Nephron progenitor cell (in vitro differentiated cells): ENCODE measurements at regions not wholly inside any gene's neighbourhood (a gene's known extent, or its start where the extent isn't known, plus 50 kb on each side); places are given as distances from the start of the nearest gene placed in this dataset.

Experiments used
- DNase-seq: peaks from one replicate; pipeline ENCODE4 v3.0.0; 2021
- H3K27ac Mint-ChIP-seq: 2 replicates; pipeline ENCODE4 v1.8.0; 2021; ENCODE audit warnings: mild to moderate bottlenecking, moderate library complexity, mixed read lengths
- H3K27me3 Mint-ChIP-seq: 2 replicates; pipeline ENCODE4 v1.8.0; 2021; ENCODE audit warnings: mild to moderate bottlenecking, low read depth, mixed read lengths; ENCODE audit not compliant: poor library complexity
- H3K36me3 Mint-ChIP-seq: 2 replicates; pipeline ENCODE4 v1.8.0; 2021; ENCODE audit warnings: low read depth, mixed read lengths
- H3K4me1 Mint-ChIP-seq: 2 replicates; pipeline ENCODE4 v1.8.0; 2021; ENCODE audit warnings: mixed read lengths
- H3K4me3 Mint-ChIP-seq: 2 replicates; pipeline ENCODE4 v1.8.0; 2021; ENCODE audit warnings: mild to moderate bottlenecking, moderate library complexity, mixed read lengths
- H3K9me3 Mint-ChIP-seq: 2 replicates; pipeline ENCODE4 v1.8.0; 2021; ENCODE audit warnings: mild to moderate bottlenecking, moderate library complexity, mixed read lengths
- CTCF ChIP-seq: fragments of 200-600 bp; sonication (generic); IDR thresholded peaks from 2 replicates; pipeline ENCODE4 v1.5.0; 2021; ENCODE audit warnings: antibody characterized with exemption

DNA sequence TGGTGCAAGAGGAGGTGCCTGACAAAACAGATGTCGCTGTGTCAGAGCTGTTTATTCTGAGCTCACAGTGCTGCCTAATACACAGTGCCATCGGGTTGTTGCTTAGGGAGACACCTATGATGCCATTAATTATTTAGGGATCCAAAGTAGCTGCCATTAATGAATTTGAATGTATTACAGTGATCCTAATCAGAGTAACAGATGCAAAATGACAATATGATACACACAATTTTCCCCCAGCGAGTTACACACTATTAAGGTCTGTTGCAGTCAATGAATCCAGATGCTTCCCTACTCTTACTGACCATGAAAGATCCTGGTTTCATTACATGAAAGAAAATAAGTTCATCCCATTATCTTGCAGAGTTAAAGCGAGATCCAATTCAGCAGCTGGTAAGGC, 91.3 kb downstream of the RWDD3 start:
- Mint-ChIP-seq H3K4me3 (no peak overlapping the region), H3K4me1 (peaks cover 6% of the 10 kb centered on the region), H3K27ac (no peak overlapping the region), H3K9me3 (no peaks in the 10 kb centered on the region), H3K36me3 (no peaks in the 10 kb centered on the region), H3K27me3 (peaks cover 6% of the 10 kb centered on the region)
- TF ChIP-seq CTCF, result no peak
- DNase-seq, result no peak

- no peak overlapping the region for H3K27ac Mint-ChIP-seq
- no peak overlapping the region for H3K4me3 Mint-ChIP-seq
- H3K9me3 Mint-ChIP-seq, result no peaks in the 10 kb centered on the region
- H3K36me3 Mint-ChIP-seq, result no peaks in the 10 kb centered on the region
- peaks cover 8% of the 10 kb centered on the region for H3K27me3 Mint-ChIP-seq
- H3K4me1 Mint-ChIP-seq, result peaks cover 6% of the 10 kb centered on the region
- no peak for DNase-seq
- TF ChIP-seq CTCF, result no peak
Observed at GRCh38 chr1:95326023-95326422, 92.0 kb downstream of the RWDD3 start.

DNA sequence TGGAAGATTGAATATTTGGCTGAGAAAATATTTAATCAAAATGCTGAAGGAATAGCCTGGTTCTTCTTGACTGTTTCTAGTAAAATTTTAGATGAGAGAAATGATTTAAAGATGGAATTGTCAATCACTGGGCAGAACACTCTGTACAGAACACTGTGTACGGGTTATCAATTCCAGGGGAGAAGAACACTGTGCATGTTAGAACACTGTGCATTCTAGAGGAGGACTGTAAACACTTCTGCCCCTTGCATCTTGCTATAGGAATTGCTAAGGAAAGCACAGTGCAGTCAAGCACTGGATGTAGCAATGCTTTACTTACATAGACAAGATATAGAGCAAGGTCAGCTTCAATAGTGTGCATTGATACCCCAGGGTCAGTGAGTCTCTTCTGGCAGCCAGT, 98.7 kb downstream of the RWDD3 start:
- TF ChIP-seq CTCF, result no peak
- H3K4me1 Mint-ChIP-seq, result no peaks in the 10 kb centered on the region
- peaks cover 2% of the 10 kb centered on the region for H3K27me3 Mint-ChIP-seq
- no peak overlapping the region for H3K27ac Mint-ChIP-seq
- no peaks in the 10 kb centered on the region for H3K9me3 Mint-ChIP-seq
- H3K36me3 Mint-ChIP-seq, result no peaks in the 10 kb centered on the region
- no peak overlapping the region for H3K4me3 Mint-ChIP-seq
- no peak for DNase-seq

DNA sequence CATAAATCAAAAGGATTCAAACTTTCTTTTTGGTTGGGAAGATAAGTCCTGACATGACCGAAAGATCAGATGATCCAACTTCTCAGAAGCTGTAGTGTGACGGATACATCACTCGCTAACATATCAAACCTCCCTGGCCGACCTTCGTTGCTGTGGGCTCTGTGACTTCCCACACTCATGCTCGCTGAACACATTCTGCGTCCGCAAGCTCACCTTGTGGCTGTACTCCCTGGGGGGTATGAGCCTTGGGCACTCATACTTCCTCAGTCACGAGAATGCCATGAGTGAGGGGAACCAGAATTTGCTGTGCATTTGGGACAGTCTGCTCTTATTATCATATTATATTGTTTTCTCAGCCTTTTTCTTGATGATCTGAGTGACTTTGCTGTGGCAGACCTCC, 105.4 kb downstream of the RWDD3 start:
- H3K27ac Mint-ChIP-seq, result no peak overlapping the region
- no peaks in the 10 kb centered on the region for H3K4me1 Mint-ChIP-seq
- H3K27me3 Mint-ChIP-seq, result no peaks in the 10 kb centered on the region
- DNase-seq, result no peak
- no peaks in the 10 kb centered on the region for H3K9me3 Mint-ChIP-seq
- no peaks in the 10 kb centered on the region for H3K36me3 Mint-ChIP-seq
- H3K4me3 Mint-ChIP-seq, result no peak overlapping the region
- TF ChIP-seq CTCF, result no peak

- Mint-ChIP-seq H3K9me3 (no peaks in the 10 kb centered on the region), H3K27ac (no peak overlapping the region), H3K4me3 (no peak overlapping the region), H3K36me3 (no peaks in the 10 kb centered on the region), H3K27me3 (no peaks in the 10 kb centered on the region), H3K4me1 (no peaks in the 10 kb centered on the region)
- no peak for DNase-seq
- TF ChIP-seq CTCF, result no peak
Observed at GRCh38 chr1:95340061-95340460, 106.1 kb downstream of the RWDD3 start.

DNA sequence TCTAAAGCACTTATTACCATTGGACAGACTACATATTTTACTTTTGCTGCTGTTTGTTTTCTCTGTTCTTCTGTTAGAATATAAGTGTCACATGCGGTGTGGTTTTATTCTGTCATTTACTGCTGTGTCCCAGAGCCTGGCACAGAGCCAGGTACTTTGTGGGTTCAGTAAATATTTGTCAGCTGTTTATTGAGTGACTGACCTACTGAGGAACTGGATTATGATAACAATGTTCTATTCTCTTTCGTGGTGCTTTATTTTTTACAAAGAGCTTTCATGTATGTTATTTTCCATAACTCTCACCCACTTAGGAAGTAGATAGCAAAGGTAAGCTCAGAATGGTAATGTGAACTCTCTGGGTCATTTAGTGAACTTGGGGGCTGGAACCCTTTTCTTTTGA, 118.8 kb downstream of the RWDD3 start:
- Mint-ChIP-seq H3K27ac (no peak overlapping the region), H3K9me3 (no peaks in the 10 kb centered on the region), H3K27me3 (no peaks in the 10 kb centered on the region), H3K4me1 (no peaks in the 10 kb centered on the region), H3K36me3 (no peaks in the 10 kb centered on the region), H3K4me3 (no peak overlapping the region)
- no peak for DNase-seq
- no peak for TF ChIP-seq CTCF
